Activated CD4-positive, CD25-positive, alpha-beta regulatory T cell (primary cell): ENCODE measurements at regions not wholly inside any gene's neighbourhood (a gene's known extent, or its start where the extent isn't known, plus 50 kb on each side); places are given as distances from the start of the nearest gene placed in this dataset.
A peak's percentile ranks its signal among the peaks of the same experiment; 100 is the strongest.

Experiments used
- DNase-seq, 4 experiments: peaks; one replicate each; lab custom pipeline; 2025; lab: John Stamatoyannopoulos, UW

GRCh38 chr14:66070542-66071319, 415.4 kb upstream of the CCDC196 start:
- DNase-seq, result peak; percentile 47 to 71 (median 52)

GRCh38 chr14:66072190-66073084, 413.7 kb upstream of the CCDC196 start:
- DNase-seq, result no peak

- no peak for DNase-seq
These were observed 411.6 kb upstream of the CCDC196 start for GRCh38 chr14:66074537-66074936.

- DNase-seq, result no peak
These were observed 410.0 kb upstream of the CCDC196 start for GRCh38 chr14:66076176-66076575.

DNA sequence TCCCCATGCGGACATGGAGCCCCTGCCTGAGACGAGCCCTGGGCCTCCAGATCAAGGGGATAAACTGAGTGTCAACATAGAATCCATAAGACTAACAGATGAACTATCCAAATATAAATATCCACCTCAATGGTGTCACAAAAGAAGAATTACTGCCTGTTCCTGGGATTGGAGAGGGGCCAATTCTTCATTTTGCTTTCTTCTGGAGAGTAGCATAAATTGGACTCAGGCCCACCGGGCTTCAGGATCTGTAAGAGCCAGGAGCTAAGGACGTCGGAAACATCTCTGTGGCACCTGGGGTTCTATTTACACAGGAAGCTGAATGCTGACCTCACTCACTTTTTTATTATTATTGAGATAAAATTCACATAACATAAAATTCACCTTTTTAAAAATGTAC, 408.2 kb upstream of the CCDC196 start:
- no peak for DNase-seq

DNA sequence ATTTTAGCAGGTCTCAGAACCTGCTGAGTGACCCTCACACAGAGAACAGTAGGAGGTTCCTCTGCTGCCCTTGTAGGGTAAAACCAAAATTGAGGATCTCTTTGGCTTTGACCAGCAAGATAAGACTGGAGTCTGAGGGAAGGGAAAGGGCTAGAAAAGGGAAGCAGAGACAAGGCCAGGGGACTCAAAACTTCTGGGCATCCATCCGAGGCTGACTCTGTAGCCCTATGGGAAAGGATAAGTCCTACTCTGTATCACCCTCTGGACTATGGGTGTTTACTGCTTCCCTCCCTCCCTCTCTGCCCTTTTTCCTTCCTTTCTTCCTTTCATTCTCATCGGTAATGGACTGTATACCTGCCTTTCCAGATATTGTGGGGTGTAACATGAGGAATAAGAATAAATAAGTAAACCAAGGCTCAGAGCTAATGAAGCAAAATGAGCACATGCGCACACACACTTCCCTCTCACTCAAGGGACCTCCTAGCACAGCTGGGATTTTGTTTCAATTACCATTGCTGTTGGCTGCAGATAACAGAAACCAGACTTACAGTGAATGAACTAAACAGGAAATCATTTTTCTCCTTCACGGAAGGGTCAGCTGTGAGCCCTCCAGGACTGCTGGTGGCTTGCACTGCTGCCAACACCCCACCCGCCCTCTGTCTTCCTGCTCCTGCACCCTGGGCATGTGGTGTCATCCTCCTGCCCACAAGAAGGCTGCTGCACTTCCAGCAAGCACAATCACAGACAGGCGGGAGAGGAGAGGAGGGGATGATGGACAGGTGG, 404.4 kb upstream of the CCDC196 start:
- no peak for DNase-seq

GRCh38 chr14:66085224-66085623, 400.9 kb upstream of the CCDC196 start:
- DNase-seq, result no peak

- DNase-seq, result no peak
These were observed 400.5 kb upstream of the CCDC196 start for GRCh38 chr14:66085665-66086064.

- no peak for DNase-seq
These were observed 398.9 kb upstream of the CCDC196 start for GRCh38 chr14:66087231-66087630.

GRCh38 chr14:66088656-66089055, 397.5 kb upstream of the CCDC196 start:
- no peak for DNase-seq

GRCh38 chr14:66092206-66092605, 394.0 kb upstream of the CCDC196 start:
- DNase-seq, result no peak

DNA sequence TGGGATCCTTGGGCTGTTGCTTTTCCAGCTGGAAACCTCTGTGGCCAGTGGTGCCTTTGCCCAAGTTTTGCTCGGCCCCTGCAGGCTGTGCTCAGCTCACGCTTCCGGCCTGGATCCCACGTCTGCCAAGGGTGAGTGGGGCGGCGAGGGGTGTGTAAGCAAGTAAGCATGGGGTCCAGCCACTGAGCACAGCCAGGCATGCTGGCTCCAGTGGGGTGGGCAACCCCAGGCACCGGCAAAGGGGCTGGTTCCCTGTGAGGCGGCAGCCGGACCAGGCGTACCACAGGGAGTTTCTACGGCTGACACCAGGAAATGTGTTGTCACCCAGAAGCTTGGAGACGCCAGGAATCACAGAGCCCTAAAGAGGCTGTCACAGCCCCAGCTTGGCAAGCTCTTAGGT, 393.4 kb upstream of the CCDC196 start:
- DNase-seq, result no peak

- no peak for DNase-seq
These were observed 392.0 kb upstream of the CCDC196 start for GRCh38 chr14:66094001-66094727.

GRCh38 chr14:66099451-66099850, 386.7 kb upstream of the CCDC196 start:
- no peak for DNase-seq

DNA sequence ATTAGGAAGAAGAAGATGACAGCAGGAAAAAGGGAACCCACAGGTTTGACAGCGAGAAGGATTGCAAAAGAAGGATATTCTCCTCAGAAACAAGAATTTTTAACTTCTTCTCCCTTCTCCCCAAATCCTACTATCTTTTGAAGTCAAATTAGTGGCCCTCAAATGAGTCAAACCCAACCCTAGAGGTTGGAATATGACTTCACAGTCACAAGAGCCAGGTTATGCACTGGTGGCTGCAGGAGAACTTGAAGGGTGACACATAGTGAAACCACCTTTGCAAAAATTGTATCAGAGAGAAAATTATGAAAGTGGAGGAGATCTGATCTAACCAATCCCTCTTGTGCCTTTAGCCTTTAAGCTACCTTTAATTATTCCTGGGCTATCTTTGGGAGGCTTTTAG, 386.2 kb upstream of the CCDC196 start:
- DNase-seq, result no peak

DNA sequence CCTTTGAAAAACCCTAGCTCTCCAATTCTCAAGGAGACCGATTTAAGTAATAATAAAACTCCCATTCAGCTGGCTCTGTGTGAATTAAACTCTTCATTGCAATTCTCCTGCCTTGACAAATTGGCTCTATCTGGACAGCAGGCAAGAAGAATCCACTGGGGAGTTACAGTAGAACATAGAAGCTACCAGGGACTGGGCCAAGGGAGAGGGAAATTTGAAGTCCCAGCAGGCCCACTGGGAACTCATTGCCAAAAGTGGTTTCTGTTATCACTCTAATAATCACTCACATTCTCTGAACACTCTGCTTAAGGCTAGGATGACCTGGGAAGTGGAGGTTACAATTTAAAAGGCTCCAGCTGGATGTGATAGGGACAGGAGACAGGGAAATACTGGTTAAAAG, 384.5 kb upstream of the CCDC196 start:
- DNase-seq, result no peak

GRCh38 chr14:66104486-66104885, 381.7 kb upstream of the CCDC196 start:
- no peak for DNase-seq

DNA sequence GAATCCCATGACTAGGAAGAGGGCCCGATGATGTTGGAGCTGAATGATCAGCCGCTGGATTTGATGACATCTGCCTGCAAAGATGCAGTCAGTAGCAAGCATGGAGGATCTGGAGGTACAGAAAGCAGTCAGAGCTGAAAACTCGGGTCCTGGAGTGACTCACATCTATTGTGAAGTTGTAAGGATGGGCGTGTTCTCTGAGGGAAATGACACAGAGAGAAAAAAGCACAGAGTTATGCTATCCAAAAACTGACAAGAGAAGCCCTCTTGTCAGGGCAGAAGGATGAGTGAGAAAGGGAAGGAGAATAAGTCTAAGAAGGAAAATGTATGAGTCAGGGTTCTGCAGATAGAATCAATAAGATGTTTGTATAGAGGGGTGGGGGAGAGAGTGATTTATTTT, 380.4 kb upstream of the CCDC196 start:
- no peak for DNase-seq

DNA sequence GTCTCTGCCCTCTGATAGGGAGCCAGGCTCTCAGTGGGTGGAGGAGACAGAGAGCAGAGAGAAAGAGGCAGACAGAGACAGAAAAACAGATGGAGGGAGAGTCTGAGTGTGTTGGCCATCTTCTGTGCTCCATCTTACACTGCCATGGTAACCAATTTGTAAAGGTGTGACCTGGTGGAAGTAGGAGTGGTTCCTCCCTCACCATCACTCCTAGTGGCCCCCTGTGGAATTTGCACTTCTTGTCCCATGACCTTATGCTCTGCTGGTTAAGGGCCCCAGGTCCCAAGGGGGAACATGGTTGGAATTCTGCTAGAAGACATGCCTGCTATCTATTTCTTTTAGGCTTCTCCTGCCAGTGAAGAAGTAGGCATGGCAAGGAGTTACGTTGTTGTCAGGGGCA, 376.7 kb upstream of the CCDC196 start:
- DNase-seq, result no peak

GRCh38 chr14:66111891-66112290, 374.3 kb upstream of the CCDC196 start:
- DNase-seq, result no peak

DNA sequence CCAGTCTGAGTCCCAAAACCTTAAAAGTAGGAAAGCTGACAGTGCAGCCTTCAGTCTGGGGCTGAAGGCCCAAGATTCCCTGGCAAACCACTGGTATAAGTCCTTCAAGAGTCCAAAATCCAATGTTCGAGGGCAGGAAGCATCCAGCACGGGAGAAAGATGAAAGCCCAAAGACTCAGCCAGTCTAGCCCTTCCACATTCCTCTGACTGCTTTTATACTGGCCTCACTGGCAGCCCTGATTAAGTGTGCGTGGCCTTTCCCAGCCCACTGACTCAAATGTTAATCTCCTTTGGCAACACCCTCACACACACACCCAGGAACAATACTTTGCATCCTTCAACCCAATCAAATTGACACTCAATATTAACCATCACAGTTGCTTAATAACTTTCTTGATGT, 372.1 kb upstream of the CCDC196 start:
- no peak for DNase-seq
